Neural progenitor cell (in vitro differentiated cells): ENCODE measurements at regions not wholly inside any gene's neighbourhood (a gene's known extent, or its start where the extent isn't known, plus 50 kb on each side); places are given as distances from the start of the nearest gene placed in this dataset.

Source experiments
- EZH2 ChIP-seq: fragments of 200-600 bp; sonication (generic); IDR thresholded peaks from 2 replicates; pipeline ENCODE4 v1.6.1; 2017; ENCODE audit warnings: antibody characterized with exemption, mild to moderate bottlenecking, moderate library complexity
- EZH2phosphoT487 ChIP-seq: fragments of 200-600 bp; sonication (generic); IDR thresholded peaks from 2 replicates; pipeline ENCODE4 v1.6.1; 2017; ENCODE audit warnings: antibody characterized with exemption
- TF ChIP-seq, protein P1 (sequence below): fragments of 200-600 bp; sonication (generic); IDR thresholded peaks from 2 replicates; pipeline ENCODE4 v1.5.1; 2017; ENCODE audit warnings: antibody characterized with exemption, mild to moderate bottlenecking

DNA sequence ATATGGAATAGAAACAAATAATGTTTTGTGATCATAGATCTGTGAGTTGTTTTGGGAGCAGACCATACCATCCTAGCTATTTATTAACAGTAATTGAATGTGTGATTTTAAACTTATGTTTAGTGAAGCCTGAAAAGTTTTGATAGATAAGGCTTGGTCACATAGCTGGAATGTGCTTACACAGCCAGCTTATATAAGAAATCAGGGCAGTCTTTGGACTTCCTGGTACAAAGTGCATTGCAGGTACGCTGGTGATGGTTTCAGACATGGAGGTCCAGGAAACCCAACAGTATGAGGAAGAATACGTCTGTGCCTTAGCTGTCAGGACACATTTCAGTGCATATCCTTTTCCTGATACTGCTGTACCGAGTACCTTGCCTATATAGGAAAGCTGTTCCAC lies 2316.2 kb upstream of the PCDH20 start:
- TF ChIP-seq EZH2, result no peak
- TF ChIP-seq, protein P1, sequence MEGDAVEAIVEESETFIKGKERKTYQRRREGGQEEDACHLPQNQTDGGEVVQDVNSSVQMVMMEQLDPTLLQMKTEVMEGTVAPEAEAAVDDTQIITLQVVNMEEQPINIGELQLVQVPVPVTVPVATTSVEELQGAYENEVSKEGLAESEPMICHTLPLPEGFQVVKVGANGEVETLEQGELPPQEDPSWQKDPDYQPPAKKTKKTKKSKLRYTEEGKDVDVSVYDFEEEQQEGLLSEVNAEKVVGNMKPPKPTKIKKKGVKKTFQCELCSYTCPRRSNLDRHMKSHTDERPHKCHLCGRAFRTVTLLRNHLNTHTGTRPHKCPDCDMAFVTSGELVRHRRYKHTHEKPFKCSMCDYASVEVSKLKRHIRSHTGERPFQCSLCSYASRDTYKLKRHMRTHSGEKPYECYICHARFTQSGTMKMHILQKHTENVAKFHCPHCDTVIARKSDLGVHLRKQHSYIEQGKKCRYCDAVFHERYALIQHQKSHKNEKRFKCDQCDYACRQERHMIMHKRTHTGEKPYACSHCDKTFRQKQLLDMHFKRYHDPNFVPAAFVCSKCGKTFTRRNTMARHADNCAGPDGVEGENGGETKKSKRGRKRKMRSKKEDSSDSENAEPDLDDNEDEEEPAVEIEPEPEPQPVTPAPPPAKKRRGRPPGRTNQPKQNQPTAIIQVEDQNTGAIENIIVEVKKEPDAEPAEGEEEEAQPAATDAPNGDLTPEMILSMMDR, result no peak
- no peak for TF ChIP-seq EZH2phosphoT487
